GM19324 (cell line): ENCODE measurements at regions not wholly inside any gene's neighbourhood (a gene's known extent, or its start where the extent isn't known, plus 50 kb on each side); places are given as distances from the start of the nearest gene placed in this dataset.
"Not testable (repeated sequence)": the region's sequence is repeated elsewhere in the genome, so short reads cannot be mapped to it uniquely, and the experiment has no call there.

Experiments
- ATAC-seq: cut with Tn5 transposase; IDR thresholded peaks from one replicate; pipeline ENCODE4 v1.9.1; 2021; ENCODE audit warnings: mild to moderate bottlenecking, moderate library complexity; ENCODE audit not compliant: unreplicated experiment, low FRiP score

DNA sequence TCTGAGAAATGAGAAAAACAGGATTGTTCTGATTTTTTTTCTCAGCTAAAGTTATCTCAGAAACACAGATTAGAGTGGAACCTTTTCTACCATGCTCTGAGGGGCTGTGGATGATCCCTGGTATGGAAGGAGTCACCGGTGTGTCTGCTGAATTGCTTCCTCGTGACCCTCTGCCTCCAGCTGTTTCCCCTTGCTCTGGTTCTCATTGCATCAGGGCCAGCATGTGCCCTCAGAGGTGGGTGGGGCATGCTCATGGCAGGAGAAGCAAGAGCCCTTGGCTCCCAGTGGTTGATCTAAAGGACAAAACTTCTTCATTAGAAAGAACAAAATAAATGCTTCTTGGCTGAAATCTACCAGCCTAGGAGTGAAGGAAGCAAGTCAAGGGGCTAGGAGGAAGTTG is 183.2 kb upstream of the HMCN1 start:
- ATAC-seq: no peak

DNA sequence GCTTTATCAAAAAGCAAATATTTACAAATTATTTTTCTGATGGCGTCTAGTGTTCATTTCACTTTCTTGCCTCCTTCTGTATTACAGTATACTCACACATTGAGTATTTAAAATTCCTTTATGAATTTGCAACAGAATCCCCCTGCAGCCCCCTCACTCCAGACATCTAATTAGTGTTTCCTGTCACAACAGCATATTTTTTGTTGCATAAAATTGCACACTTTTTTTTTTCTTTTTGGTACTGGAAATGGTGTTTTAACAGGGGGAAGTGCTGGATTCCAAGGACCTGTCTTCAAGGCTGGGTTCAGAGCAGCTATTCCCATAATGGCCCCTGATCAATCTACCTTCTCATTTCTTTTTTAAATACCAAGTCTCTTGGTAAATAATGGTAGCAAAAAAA is 184.3 kb upstream of the HMCN1 start:
- ATAC-seq: no peak

DNA sequence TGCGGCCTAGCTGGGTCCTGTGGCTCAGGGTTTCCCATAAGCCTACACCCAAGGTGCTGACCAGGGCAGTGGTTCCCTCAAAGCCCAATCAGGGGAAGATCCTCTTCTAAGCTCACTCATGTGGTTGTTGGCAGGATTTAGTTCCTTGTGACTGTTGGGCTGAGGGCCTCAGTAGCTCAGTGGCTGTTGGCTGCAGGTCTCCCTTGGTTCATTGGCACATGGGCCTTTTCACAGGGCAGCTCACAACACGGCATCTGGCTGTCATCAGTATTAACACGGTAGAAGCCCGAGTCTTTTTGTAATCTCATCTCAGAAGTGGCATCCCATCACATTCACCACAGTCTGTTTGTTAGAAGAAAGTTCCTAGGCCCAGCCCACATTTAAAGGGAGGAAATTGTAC is 188.2 kb upstream of the HMCN1 start:
- no peak for ATAC-seq

DNA sequence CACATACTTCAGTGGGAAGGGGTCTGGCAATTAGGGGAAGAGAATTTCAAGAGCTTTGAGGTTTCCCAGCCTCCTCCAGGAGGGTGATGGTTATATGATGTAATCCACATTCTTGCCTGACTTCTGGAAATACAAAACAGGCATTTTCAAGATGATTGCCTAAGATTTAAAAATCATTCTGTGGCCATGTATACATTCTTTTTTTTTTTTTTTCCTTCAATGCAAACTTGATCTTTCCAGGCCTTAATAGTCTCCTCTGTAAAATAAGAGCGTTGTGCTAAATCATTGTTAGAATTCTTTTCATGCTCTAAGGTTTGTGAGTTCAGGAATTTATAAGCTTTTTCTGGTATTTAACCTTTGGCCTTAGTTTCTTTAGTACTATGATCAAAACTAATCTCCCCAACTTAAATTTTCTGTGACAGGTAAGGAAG is 192.3 kb upstream of the HMCN1 start:
- ATAC-seq: no peak

DNA sequence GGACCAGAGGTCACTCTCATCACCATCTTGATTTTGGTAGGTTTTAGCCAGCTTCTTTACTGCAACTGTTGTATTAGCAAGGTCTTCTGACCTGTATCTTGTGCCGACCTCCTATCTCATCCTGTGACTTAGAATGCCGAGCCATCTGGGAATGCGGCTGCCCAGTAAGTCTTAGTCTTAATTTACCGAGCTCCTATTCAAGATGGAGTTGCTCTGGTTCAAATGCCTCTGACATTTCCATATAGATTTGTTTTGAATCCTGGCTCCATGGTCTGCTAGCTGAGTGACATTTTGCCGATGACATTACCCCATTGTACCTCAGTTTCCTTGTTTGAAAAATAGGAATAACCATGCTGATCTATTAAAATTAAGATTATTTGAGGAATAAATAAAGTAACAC is 193.9 kb upstream of the HMCN1 start:
- ATAC-seq: no peak

DNA sequence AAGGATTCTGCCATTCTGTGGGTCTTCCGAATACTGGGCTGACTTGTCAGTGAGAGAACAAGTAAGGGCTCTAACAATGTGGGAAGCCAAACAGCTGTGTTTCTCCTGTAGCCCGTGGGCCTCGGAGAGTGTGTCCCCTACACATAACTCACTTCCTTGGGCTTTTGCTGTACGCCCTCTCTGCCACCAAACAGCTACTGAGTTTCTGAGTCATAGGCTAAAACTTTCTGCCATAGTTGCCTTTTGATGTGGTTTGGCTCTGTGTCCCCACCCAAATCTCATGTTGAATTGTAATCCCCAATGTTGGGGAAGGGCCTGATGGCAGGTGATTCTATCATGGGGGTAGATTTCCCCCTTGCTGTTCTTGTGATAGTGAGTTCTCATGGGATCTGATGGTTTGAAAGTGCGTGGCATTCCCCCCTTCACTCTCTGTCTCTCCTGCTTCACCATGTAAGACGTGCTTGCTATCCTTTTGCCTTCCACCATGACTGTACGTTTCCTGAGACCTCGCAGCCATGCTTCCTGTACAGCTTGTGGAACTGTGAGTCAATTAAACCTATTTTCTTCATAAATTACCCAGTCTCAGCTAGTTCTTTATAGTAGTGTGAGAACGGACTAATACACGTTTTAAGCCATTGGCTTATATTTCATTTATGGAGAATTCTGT is 194.8 kb upstream of the HMCN1 start:
- ATAC-seq: no peak

DNA sequence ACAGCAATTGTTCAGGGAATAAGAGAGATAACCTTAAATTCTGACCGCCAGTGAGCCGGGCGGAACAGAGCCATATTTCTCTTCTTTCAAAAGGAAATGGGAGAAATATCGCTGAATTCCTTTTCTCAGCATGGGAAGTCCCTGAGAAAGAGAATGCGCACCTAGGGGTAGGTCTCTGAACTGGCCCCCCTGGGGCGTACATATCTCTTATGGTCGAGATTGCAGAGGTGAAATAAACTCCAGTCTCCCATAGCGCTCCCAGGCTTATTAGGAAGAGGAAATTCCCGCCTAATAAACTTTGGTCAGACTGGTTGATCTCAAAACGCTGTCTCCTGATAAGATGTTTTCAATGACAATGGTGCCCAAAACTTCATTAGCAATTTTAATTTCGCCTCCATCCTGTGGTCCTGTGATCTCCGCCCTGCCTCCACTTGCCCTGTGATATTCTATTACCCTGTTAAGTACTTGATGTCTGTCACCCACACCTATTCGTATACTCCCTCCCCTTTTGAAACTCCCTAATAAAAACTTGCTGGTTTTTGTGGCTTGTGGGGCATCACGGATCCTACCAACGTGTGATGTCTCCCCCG is 195.8 kb upstream of the HMCN1 start:
- ATAC-seq: not testable (repeated sequence)

DNA sequence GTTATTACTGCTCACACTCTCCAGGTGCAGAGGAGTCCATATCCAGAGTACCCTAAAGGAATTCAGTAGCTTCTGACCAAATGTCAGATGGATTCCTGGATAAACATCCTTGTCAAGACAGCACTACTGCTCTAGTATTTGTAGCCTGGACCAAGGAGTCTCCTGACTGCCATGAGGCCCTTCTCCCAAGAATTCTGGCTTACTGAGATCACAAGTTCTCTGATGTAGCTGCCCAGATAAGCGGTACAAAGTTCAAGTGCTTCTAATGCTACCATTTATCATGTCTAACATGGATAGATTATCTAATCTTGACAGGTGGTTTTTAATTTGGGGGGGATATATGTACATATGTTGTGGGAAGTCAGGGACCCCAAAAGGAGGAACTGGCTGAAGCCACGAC is 196.6 kb upstream of the HMCN1 start:
- no peak for ATAC-seq

DNA sequence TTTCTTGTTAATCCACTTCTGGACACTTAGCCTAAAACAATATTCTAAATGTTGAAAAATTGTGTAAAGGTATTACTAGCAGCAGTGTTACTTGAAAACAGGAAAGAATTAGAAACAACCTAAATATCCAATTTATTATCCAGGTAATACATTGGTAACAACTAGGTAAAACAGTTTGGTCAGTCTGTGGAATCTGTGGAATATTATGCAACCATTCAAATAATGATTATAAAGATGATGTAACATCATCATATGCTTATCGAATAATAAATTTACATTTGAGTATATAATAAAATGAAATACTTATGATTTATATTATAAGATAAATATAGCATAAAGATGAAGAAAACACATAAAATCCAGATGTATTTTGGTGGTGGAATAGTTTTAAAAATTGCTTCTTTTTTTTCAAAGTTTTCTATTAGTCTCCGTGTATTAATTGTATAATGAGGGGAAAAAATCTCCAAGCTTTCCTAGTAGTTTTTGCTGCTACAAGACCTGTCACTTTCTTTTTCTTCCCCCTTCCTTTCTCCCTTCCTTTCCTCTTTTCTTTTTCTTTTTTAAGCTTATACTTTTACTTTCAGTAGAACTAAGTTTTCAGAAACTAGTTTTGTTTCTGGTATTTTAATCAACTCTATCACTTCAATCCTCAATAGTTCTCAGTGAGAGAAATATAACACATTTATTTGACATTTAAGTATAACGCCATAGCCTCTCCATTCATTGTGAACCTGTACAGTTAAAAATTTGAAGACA is 197.8 kb upstream of the HMCN1 start:
- ATAC-seq: no peak

DNA sequence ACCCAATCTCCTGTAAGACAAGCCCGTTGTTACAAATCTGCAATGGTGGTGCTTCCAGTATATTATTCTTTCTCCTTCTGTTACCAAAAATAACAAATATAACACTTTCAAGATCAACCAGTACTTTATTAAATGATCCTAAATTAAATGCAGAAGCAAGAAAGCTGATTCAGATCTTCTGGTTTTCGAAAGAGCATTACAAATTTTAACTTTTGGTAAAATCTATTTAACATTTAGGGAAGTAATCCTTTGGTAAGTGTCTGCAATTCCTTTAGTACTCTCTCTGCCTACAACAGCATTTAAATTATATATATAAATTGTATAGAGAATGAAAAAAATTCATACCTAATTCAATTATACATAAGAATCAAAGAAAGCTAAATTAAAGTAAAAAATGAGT is 198.6 kb upstream of the HMCN1 start:
- ATAC-seq: no peak

DNA sequence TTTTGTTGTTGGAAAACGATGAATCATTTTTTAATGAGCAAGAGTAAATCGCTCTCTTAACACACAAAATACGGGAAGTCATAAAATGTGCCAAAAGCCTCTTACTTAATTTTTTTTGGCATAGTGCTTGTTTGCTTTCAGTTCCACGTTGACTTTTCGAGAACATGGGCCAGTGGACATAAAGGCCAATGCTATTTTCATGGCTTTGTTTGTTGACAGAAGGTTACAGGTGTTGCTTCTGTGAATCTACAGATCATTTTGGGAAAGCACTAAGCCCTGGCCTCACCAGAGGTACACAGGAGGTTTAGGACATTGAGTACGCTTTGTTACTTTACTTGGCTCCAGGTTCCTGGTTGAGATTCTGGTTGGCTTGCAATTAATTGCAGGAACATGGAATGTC is 199.4 kb upstream of the HMCN1 start:
- ATAC-seq: no peak

DNA sequence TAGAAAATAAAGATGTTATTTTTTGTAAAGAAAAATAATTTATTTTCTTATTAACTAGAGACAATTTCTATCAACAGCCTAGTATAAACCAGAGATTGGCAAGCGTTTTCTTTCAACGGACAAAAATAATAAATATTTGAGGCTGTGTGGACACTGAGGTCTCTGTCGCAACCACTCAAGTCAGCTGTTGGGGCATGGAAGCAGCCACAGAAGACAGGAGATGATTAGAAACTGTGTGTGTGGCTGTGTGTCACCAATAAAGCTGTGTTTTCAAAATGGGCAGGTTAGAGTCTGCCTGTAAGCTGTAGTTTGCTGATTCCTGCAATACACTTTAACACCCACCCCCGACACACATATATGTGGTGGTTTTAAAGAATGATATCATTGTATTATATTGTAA is 200.6 kb upstream of the HMCN1 start:
- no peak for ATAC-seq

DNA sequence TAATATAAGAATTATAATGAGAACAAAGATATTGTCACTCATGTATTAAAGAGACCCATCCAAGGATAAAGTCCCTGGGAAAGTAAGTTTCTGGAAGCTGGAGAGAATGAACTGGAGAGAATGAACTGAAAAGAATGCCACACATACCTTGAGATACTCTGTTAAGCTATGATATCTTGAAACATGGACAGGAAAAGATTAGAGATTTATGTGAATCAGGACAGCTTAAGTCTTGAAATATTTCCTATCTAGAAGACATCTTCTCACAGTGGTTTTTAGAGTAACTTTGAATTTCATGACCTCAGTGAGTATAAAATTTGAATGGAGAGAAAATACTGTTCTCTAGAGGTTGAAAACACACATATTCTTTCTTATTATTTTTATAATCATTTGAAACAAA is 201.3 kb upstream of the HMCN1 start:
- no peak for ATAC-seq

DNA sequence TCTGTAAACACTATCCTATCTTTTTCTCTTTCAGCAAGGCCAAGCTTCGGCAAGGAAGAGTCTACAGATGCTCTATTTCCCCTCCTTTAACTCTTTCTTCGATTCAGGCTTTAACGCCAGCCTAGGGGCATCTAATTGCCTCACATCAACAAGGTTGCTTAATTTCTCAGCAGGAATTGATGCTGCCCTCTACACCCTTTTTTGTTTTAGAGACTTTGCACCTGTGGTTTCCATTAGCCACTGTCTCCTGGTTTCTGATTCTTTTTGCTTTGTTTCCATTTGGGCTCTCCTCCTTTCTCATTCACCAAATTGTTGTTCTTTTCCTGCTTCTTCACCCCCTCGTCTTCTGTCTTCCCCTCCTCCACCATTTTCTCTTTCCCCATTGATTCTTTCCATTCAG is 202.4 kb upstream of the HMCN1 start:
- no peak for ATAC-seq

DNA sequence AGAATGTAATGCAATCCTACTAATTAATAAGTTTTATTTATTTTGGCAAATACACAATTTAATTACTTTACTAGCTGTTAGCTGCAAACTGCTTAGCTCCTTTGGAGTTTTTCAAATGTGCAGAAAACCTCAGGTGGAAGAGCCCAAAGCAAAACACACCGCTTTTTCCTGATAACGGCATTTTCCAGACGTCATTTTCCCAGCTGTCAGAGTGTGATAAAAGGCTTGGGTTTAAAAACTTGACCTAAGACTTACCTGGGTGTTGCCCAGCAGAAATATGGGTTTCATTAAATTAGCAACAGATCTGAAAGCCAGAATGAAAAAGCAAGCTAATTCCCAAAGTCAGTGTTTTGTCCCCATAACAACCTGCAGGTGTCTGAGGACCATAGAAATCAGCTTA is 204.0 kb upstream of the HMCN1 start:
- no peak for ATAC-seq

DNA sequence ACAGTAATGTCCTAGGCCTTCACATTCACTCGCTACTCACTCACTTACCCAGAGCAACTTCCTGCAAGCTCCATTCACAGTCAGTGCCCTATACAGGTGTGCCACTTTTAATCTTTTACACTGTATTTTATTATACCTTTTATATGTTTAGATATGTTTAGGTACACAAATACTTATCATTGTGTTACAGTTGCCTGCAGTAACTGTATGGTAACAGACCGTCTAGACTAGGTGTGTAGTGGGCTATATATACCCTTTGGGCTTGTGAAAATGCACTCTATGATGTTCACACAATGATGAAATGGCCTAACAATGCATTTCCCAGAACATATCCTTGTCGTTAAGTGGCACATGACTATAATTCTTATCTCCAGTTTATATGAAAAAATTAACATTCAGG is 204.5 kb upstream of the HMCN1 start:
- ATAC-seq: no peak

DNA sequence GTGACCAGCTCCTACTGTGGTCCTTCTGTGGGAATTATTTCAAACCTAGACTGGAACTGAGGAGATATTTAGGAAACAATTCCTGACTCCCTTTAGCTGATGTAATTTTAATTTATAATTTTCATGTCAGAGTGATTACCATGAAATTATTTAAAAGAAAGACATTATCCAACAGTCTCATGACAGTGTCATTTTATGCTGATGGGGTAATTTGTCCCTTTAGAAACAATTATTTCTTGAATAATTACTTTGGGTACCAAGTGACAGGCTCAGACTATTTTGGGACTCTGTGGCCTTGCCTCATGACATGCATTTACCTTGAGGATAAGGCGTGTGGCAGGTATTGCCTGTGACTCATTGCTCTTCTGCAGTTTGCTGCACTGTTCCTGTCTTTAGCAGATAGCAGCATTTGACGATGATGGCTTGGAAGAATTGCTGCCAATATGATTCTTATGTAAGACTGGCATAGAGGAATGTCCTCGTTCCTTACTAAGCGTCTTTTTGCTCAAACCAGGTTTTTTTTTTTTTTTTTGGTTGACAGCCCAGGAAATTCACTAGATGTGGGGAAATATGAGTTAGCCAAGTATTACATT is 206.0 kb upstream of the HMCN1 start:
- no peak for ATAC-seq

DNA sequence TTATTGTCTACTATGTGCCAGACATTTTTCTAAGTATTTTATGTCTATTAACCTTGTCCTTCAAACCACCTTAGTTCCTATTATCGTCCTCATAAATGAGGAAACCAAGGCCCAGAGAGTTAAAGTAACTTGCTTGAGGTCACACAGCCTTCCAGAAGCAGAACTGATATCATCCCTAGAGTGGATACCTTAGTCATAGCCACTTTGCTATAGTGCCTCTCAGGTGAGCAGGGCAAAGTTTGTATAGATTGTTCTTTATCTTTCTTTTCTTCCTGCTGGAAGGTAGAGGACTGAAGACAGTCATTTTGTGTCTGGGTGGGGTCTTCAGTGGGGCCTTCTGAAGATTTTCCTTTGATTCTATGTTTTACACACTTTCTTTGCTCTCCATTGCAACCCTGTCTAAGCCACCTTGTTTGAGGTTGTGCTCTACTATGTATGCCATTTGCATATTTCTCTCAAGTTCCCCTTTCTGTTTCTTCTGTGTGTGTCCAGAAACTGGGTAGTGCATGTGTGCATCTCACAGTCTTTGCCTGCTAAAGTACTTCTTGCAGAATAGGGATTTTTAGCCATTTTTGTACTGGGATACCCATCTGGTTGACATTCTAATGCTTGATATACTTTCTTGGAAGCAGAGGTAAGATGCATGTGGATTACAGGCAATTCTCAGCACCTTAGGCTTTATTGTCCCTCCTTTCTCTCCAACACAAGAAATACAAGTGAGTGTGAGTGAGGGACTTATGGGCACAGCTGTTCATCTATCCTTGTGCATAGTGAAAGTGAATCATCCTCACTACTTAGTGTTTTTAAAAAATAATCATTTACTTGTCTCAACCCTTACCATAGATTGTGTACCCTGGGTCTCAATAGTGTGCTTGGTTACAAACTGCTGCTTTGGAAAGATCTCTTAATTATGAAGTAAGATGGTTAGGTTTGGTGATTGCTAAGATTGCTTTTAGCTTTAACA is 207.6 kb upstream of the HMCN1 start:
- ATAC-seq: peak; percentile 100

DNA sequence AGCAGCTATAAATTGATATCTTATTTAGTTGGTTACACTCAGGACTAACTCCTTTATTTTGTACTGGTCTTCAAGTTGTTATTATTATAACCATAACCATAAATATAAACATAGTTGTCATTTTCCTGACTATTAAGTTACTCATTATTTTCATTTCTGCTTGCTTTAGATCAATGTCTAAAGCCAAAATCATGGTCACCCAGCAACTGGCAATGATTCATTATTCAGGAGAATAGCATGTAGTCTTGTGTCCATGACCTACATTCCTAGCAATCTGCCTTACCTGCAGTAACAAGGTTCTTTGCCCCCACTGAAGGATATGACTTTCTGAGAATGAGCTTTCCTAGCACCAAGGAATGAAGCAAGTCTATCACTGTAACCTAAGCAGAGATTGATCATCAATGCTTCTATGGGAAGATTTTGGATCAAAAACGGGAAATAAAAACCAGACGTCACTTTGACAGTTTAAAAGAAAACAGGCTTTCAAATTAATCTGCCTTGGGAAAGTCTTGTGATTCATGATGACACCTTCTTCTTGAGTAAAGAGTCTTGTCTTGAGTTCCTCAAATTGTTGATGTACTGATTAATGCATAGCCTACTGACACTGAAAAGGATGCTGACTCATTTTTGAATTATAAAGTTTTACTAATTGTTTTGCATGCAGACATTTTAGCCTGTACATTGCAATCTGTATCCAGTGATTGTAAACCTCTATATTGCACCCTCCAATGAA is 203.3 kb upstream of the IVNS1ABP start:
- peak; percentile 73 for ATAC-seq
